GM13976 (cell line): ENCODE measurements at regions not wholly inside any gene's neighbourhood (a gene's known extent, or its start where the extent isn't known, plus 50 kb on each side); places are given as distances from the start of the nearest gene placed in this dataset.

ENCODE experiments used
- DNase-seq: peaks from one replicate; pipeline ENCODE4 v3.0.0; 2012; ENCODE audit warnings: low spot score
- in situ Hi-C: fragments of 300-500 bp; cut with MboI; formaldehyde crosslinking; loops from one replicate; pipeline ENCODE4 v1.12.0; 2022; ENCODE audit warnings: low sequenced_read_pairs, mixed read lengths, inconsistent platforms; ENCODE audit not compliant: unreplicated experiment
- TF ChIP-seq, protein P1 (sequence below): IDR thresholded peaks from 2 replicates; pipeline ENCODE4 v1.5.1; 2012; ENCODE audit warnings: borderline replicate concordance, mild to moderate bottlenecking; ENCODE audit not compliant: insufficient read depth; ENCODE audit errors: extremely low read depth, missing control alignments, control extremely low read depth

DNA sequence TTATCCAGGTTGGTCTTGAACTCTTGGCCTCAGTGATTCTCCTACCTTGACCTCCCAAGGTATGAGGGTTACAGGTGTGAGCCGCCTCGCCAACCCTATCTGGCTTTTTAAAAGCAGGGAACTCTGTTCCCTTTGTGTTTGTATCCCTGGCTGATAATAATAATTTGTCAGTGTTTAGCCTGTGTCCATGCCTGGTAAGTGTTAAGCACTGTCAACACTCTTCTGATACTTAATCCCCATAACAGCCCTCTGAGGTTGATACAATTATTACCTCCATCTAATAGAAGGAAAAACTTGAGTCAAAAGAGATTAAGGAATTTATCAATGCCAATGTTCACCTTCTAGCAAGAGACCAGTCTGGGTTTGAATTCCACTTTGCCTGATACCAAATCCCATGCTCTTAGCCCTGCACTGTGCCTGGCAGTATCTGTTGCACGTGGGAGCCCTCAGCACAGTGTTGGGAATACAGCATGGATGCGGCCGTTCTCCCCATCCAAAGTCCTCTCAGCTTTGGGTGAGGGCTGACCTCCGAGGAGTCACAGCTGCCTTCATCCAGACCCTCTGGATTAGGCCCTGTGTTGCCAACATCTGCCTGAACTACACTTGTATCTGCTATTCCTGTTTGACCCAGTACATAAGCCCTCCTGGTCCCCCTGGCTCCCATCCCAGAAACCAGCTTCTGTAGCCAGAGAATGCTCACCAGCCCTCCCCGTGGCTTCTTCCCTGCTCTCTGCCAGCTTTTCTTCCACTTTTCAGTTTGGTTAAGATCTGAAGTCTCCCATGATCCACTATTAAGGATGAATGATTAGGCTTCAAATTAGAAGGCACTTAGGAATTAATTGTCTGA, 335.6 kb upstream of the ASIC2 start:
- TF ChIP-seq, protein P1, sequence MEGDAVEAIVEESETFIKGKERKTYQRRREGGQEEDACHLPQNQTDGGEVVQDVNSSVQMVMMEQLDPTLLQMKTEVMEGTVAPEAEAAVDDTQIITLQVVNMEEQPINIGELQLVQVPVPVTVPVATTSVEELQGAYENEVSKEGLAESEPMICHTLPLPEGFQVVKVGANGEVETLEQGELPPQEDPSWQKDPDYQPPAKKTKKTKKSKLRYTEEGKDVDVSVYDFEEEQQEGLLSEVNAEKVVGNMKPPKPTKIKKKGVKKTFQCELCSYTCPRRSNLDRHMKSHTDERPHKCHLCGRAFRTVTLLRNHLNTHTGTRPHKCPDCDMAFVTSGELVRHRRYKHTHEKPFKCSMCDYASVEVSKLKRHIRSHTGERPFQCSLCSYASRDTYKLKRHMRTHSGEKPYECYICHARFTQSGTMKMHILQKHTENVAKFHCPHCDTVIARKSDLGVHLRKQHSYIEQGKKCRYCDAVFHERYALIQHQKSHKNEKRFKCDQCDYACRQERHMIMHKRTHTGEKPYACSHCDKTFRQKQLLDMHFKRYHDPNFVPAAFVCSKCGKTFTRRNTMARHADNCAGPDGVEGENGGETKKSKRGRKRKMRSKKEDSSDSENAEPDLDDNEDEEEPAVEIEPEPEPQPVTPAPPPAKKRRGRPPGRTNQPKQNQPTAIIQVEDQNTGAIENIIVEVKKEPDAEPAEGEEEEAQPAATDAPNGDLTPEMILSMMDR = no peak
- in situ Hi-C loops = no loop called here

GRCh38 chr17:33633446-33633845, 340.4 kb upstream of the ASIC2 start:
- TF ChIP-seq, protein P1 = no peak
- in situ Hi-C loops = no loop called here
- no peak for DNase-seq

More for the DNA sequence above, 335.6 kb upstream of the ASIC2 start:
- no peak for DNase-seq

DNA sequence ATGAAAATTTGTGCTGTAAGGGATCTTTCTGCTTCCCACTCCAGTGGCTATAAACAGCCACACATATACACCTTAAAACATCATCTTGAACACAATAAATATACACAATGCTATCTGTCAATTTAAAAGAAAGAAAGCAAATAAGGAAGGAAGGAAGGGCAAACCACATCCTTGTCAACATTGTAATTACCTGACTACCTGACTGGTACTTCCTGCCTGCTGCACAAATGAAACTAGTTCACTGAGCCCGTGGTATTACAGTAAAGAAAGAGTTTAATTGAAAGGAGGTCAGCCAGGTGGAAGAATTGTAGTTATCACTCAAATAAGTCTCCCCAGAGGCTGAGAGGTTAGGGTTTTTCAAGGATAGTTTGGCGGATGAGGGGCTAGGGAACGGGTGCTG, 344.4 kb upstream of the ASIC2 start:
- TF ChIP-seq, protein P1 = no peak
- in situ Hi-C loops = no loop called here
- no peak for DNase-seq

DNA sequence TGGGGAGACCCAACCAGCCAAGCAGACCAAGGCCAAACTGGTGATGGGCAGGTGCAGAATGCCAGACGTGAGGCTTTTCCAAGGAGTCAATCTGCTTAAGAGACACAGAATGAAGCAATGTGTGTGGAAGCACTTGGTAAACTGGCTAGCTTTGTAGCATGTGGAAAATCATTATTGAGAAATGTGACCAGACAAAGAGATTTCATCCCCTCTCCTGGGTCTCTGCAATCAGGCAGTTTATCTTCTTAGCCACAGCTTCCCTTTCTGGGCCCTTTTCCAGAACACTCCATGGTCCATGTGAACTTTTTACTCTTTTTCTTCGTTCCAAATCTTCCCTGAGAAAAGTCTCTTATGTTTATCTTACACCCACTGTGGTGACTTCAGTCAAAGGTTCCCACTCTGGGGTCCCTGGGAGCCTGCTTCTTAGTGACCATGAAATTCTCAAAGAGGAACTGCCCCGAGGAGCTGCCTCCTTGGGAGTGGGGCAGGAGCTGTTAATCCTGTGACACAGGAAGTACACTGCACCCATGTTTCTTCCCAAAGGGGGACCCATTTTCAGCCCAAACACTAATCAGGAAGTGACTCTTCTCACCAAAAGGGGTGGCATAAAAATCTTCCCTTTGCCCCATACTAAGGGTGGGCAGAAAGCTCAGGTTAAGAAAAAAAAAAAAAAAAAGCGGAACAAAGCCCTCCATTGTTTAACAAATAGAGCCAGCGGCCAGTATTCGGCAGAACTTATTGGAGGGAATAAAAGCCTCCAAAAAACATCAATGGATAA, 346.2 kb upstream of the ASIC2 start:
- in situ Hi-C loops = no loop called here
- no peak for DNase-seq
- TF ChIP-seq, protein P1 = no peak

GRCh38 chr17:33640629-33641028, 347.5 kb upstream of the ASIC2 start:
- no peak for DNase-seq
- TF ChIP-seq, protein P1 = no peak
- in situ Hi-C loops = no loop called here

DNA sequence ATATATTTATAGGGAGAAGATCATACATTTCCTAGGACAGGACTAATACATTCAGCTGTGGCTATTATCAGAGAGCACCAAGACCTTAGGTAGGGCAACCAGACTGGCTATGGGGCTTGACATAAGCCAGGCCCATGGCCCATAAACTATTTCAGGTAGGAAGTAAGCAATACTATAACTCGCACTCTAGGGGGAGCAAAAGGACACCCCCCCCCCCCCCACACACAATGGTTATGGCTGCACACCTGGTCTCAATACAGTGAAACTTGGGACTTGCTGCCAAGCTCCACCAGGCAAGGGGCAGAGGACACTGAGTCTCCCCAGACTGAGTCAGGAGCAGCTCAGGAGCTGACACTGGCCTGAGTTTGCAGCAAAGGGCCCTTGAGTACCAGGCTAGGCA, 348.9 kb upstream of the ASIC2 start:
- TF ChIP-seq, protein P1 = no peak
- in situ Hi-C loops = no loop called here
- no peak for DNase-seq
